HFFc6 (cell line): ENCODE measurements at regions not wholly inside any gene's neighbourhood (a gene's known extent, or its start where the extent isn't known, plus 50 kb on each side); places are given as distances from the start of the nearest gene placed in this dataset.
A peak's percentile ranks its signal among the peaks of the same experiment; 100 is the strongest.

ENCODE experiments used
- DNase-seq: peaks from one replicate; pipeline ENCODE4 v3.0.0-alpha.2; 2018
- H3K27ac Mint-ChIP-seq: 2 replicates; pipeline ENCODE4 v1.8.0; 2020; ENCODE audit warnings: mild to moderate bottlenecking, mixed read lengths
- H3K27me3 Mint-ChIP-seq: 2 replicates; pipeline ENCODE4 v1.8.0; 2021; ENCODE audit warnings: mild to moderate bottlenecking, moderate library complexity, mixed read lengths; ENCODE audit not compliant: insufficient read depth
- H3K36me3 Mint-ChIP-seq: 2 replicates; pipeline ENCODE4 v1.8.0; 2021; ENCODE audit warnings: low read depth, mixed read lengths
- H3K4me1 Mint-ChIP-seq: 2 replicates; pipeline ENCODE4 v1.8.0; 2020; ENCODE audit warnings: low read depth, mixed read lengths
- H3K4me3 Mint-ChIP-seq: 2 replicates; pipeline ENCODE4 v1.8.0; 2020; ENCODE audit warnings: mild to moderate bottlenecking, moderate library complexity, mixed read lengths
- H3K9me3 Mint-ChIP-seq: 2 replicates; pipeline ENCODE4 v1.8.0; 2020; ENCODE audit warnings: mild to moderate bottlenecking, mixed read lengths
- TF ChIP-seq, protein P1 (sequence below): fragments of 200-600 bp; sonication (generic); IDR thresholded peaks from 2 replicates; pipeline ENCODE4 v1.5.0; 2021; ENCODE audit warnings: antibody characterized with exemption, mild to moderate bottlenecking

- peaks cover 20% of the 10 kb centered on the region for H3K4me1 Mint-ChIP-seq
- no peak for DNase-seq
- no peak overlapping the region for H3K4me3 Mint-ChIP-seq
- no peak overlapping the region for H3K27ac Mint-ChIP-seq
- H3K9me3 Mint-ChIP-seq, result no peaks in the 10 kb centered on the region
- TF ChIP-seq, protein P1, sequence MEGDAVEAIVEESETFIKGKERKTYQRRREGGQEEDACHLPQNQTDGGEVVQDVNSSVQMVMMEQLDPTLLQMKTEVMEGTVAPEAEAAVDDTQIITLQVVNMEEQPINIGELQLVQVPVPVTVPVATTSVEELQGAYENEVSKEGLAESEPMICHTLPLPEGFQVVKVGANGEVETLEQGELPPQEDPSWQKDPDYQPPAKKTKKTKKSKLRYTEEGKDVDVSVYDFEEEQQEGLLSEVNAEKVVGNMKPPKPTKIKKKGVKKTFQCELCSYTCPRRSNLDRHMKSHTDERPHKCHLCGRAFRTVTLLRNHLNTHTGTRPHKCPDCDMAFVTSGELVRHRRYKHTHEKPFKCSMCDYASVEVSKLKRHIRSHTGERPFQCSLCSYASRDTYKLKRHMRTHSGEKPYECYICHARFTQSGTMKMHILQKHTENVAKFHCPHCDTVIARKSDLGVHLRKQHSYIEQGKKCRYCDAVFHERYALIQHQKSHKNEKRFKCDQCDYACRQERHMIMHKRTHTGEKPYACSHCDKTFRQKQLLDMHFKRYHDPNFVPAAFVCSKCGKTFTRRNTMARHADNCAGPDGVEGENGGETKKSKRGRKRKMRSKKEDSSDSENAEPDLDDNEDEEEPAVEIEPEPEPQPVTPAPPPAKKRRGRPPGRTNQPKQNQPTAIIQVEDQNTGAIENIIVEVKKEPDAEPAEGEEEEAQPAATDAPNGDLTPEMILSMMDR, result no peak
- no peaks in the 10 kb centered on the region for H3K36me3 Mint-ChIP-seq
- H3K27me3 Mint-ChIP-seq, result peaks cover 11% of the 10 kb centered on the region
Measured at GRCh38 chr18:45518311-45519155, 96.7 kb upstream of the SLC14A2 start.

GRCh38 chr18:45519411-45520280 is 95.6 kb upstream of the SLC14A2 start:
- Mint-ChIP-seq H3K27ac (no peak overlapping the region), H3K36me3 (no peaks in the 10 kb centered on the region), H3K4me3 (no peak overlapping the region), H3K27me3 (peaks cover 13% of the 10 kb centered on the region), H3K4me1 (peaks cover 20% of the 10 kb centered on the region), H3K9me3 (no peaks in the 10 kb centered on the region)
- TF ChIP-seq, protein P1, result no peak
- DNase-seq, result no peak

DNA sequence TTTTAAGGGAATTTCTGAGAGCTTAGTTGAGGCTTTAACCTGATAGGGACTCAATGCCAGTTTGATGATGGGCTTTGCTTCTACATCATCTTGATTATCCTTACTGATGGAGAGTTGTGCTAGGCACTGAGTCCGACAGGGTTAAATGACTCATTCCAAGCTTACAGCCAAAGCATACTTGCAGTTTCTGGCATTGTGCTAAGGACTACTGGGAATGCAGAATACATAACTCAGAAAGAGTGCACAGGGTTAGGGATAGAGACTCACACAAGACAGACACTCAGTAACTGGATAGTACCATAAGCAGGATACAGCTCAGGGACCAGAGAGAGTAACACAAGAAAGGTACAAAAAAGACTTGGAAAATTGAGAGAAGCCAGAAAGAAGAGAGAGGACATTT is 94.1 kb upstream of the SLC14A2 start:
- H3K27me3 Mint-ChIP-seq, result peaks cover 13% of the 10 kb centered on the region
- no peaks in the 10 kb centered on the region for H3K36me3 Mint-ChIP-seq
- peak; percentile 49 for DNase-seq
- H3K27ac Mint-ChIP-seq, result peak overlapping the region; percentile 12; the same call in 1 of the 2 replicates
- TF ChIP-seq, protein P1, result no peak
- H3K9me3 Mint-ChIP-seq, result no peaks in the 10 kb centered on the region
- peaks cover 20% of the 10 kb centered on the region for H3K4me1 Mint-ChIP-seq
- no peak overlapping the region for H3K4me3 Mint-ChIP-seq

GRCh38 chr18:45521777-45522176 is 93.5 kb upstream of the SLC14A2 start:
- no peak overlapping the region for H3K4me3 Mint-ChIP-seq
- no peak overlapping the region for H3K27ac Mint-ChIP-seq
- peak; percentile 18 for DNase-seq
- TF ChIP-seq, protein P1, result no peak
- H3K4me1 Mint-ChIP-seq, result peaks cover 20% of the 10 kb centered on the region
- peaks cover 11% of the 10 kb centered on the region for H3K27me3 Mint-ChIP-seq
- no peaks in the 10 kb centered on the region for H3K36me3 Mint-ChIP-seq
- H3K9me3 Mint-ChIP-seq, result no peaks in the 10 kb centered on the region

DNA sequence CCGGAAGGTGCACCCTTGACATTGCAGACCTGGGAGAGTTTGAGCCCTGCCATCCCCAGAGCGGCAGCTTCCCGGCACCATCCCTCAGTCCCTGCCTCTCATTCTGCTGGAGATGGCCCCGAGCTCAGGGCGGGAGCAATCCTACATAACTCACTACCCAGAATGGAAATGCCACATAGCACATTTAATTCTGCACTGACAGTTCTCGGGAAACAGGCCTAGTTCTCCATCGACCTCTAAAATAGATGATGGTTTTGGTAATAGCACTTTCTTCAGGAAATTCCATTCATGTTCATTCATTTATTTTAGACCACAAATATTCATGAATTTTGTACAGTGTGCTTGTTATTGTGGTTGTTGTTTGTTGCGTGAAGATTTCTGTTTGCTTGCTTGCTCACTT is 92.9 kb upstream of the SLC14A2 start:
- TF ChIP-seq, protein P1, result no peak
- no peak overlapping the region for H3K27ac Mint-ChIP-seq
- DNase-seq, result peak; percentile 0
- H3K4me3 Mint-ChIP-seq, result no peak overlapping the region
- H3K36me3 Mint-ChIP-seq, result no peaks in the 10 kb centered on the region
- no peaks in the 10 kb centered on the region for H3K9me3 Mint-ChIP-seq
- H3K4me1 Mint-ChIP-seq, result peaks cover 20% of the 10 kb centered on the region
- peaks cover 5% of the 10 kb centered on the region; the same call in 1 of the 2 replicates for H3K27me3 Mint-ChIP-seq
